ENCODE measurements at regions not wholly inside any gene's neighbourhood (a gene's known extent, or its start where the extent isn't known, plus 50 kb on each side); places are given as distances from the start of the nearest gene placed in this dataset.

DNA sequence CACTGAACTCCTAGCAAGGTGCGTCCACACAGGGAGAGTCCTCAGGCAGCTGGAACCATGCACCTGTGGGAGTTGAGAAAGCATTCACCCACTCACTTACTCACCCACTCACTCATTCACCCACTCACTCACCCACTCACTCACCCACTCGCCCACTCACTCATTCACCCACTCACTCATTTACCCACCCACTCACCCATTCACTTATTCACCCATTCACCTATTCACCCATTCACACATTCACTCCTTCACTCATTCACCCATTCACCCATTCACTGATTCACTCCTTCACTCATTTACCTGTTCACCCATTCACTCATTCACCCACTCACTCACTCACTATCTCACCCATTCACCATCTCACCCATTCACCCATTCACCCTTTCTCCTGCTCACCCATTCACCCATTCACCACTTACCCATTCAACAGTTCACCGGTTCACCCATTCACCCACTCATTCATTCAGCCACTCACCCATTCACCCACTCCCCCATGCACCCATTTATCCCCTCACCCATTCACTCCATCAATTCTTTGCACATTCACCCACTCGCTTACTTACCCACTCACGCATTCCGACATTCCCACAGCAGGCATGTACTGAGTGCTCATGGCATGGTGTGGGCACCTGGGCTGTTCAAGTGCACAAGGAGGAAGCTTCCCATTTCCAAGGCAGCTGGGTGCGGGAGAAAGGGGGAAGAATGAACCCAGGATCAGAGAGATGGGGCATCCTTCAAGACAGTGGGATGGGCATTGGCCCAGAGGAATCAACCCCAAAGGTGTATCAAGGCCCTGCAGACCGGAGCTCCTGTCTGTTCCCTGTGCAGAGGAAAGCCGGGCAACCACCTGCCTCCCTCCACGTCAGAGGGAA is 135.2 kb upstream of the C14orf180 start:
- no peak for DNase-seq

DNA sequence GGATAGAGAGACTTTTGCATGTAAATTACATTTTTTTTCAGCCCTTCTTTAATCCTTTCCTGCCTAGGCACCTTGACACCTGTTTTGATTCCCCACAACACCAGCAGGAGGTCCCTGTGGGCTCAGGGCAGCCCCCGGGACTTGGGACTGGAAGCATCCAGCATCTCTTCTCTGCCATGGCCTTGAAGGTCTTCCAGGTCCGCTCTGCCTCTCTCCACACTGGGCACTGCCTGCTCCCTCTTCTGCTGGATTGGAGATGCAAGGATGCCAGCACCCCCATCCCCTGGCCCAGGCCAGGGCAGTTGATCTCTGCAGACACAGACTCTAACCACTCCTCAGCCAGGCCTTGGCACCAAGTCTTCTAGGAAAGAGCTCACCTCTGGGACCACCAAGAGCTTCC is 134.5 kb upstream of the C14orf180 start:
- no peak for DNase-seq

DNA sequence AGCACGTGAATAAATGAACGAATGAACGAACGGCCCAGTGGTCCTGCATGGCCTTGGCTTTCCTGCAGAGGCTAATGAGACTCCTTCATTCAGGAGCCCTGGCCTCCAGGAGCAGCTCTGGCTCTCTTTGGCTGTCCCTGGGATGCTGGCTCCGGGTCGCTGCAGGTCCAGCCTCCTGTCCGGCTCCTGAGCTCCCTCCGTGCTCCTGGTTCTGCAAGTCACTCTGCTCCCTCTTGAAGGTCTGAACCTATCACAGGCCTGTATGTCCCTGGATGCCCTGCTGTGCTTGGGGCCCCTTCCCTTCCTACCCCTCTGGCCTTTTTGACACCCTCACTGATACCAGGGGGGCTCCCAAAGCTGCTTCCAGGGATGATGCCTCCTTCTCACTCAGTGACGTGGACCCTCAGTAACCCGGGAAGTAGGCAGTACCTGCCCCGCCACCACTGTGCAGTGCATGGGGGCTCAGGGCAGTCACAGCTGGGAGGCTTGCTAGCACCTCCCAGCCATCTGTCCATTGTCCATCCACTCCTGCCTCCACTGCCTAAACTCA is 133.7 kb upstream of the C14orf180 start:
- DNase-seq, result no peak

DNA sequence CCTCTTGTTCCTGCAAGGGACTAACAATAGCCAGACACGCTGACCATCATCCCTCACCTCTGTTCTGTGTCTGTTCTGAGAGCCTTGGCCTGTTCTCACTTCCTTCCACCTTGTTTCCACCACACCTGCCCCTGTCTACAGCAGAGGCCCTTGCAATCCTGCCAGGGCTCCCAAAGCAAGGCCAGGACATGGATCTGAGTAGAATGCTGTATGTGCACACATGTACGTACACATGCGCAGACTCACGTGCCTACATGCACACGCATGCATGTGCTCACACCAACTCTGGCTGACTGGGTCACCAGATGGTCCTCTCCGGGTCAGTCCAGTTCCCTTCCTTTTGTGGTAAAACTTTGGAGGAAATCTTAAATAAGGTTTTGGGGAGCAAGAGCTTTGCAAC is 133.0 kb upstream of the C14orf180 start:
- no peak for DNase-seq

DNA sequence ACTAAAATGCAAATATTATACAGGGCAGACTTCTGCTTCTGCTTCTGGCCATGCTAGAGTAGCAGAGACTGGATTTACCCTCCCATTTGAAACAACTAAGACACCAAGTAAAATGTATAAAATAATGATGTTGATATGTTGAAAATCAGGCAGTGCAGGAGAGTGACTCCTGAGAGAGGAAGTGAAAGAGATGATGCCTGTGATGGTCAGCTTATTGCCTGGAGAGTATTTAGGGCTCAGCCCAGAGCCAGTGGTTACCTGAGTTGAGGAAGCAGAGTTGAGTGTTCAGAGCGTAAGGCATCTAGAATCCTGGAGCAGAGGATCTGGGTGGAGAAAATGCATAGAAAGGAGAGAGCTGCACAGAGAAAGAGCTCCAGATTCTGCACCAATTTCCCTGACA is 131.8 kb upstream of the C14orf180 start:
- DNase-seq, result no peak

DNA sequence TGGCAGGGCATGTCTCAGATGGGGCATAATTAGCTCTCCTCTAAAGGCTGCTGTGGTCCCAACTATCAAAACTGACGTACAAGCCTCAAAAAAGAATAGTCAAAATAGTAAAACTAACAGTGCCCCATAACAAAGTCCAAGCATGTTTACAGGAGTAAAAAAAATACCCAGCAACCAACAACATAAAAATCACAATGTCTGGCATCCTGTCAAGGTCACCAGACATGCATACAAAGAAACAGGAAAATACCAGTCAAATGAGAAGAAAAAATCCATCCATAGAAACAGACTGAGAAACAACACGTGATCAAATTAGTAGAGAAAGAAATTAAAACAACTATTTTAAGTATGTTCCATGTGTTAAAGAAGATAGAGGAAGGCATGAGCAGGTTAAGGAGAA is 131.2 kb upstream of the C14orf180 start:
- no peak for DNase-seq

DNA sequence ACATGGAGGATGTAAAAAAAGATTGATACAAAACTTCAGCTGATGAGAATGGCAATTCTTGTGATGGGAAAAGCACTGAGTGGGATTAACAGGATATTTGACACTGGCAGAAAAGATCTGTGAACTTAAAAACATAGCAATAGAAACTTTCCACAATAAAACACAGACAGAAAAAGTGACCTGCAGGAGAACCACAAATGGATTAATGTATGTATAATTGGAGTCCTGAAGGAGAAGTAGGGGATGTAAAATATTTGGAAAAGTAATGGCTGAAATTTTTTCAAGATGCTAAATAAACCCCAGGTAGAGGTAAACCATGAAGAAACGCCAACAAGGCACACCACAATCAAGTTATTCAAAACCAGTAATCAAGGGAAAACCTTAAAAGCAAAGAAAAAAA is 130.8 kb upstream of the C14orf180 start:
- no peak for DNase-seq

DNA sequence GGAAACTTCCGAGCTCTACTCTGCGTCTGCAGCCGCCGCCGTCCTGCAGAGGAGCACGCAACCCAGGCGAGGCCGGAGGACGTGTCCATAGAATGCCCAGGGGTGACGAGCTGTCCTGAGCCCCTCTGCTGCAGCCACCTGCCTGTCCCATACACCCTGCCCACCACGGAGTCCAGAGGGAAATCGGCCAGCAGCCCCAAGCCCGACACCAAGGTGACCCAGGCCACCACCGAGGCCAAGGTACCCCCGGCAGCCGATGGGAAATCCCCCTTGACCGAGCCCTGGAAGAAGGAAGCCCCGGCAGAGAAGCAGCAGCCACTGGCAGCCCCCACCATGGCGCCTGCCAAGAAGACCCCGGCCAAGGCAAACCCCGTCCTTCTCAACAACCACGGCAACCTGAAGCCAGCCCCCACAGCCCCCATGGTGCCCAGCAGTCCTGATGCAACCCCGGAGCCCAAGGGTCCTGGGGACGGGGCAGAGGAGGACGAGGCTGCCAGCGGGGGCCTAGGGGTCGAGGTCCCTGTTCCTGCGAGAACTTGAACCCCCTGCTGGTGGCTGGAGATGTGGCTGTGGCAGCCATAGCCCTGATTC is 128.7 kb upstream of the C14orf180 start:
- no peak for DNase-seq

DNA sequence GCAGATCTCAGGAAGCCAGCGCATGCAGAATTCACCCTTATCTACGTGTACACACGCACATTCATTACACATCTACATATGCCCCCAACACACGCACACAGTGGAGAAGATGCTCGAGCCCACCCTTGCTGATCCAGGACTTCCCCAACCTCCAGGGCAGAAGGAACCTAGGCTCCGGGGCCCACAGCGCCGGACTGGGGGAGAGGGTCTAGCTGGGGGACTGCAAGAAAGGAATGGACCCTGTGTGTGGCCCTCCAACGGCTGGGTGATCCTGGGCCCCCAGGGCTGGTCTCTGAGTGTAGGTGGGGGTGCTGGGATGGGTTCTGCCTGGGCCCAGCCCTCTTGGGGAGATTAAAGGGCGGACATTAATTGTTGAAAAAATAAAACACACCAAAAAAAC is 128.1 kb upstream of the C14orf180 start:
- DNase-seq, result no peak

DNA sequence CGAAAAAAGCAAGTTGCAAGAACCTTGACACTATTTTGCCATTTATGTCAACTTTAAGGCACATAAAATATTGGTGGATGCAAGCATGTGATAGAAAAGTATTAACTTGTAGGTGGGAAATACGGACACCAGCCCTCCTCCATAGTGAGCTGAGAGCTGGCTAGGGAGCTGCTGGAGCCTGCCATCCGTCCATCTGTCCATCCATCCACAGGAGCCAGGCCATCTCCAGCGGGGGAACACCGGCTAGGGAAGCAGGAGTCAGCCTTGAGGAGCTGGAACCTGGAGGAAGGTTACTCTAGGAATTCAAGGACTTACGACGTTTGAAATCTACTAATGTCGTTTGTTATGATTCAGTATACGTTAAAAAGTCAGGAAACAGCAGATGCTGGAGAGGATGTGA is 120.7 kb upstream of the C14orf180 start:
- no peak for DNase-seq

DNA sequence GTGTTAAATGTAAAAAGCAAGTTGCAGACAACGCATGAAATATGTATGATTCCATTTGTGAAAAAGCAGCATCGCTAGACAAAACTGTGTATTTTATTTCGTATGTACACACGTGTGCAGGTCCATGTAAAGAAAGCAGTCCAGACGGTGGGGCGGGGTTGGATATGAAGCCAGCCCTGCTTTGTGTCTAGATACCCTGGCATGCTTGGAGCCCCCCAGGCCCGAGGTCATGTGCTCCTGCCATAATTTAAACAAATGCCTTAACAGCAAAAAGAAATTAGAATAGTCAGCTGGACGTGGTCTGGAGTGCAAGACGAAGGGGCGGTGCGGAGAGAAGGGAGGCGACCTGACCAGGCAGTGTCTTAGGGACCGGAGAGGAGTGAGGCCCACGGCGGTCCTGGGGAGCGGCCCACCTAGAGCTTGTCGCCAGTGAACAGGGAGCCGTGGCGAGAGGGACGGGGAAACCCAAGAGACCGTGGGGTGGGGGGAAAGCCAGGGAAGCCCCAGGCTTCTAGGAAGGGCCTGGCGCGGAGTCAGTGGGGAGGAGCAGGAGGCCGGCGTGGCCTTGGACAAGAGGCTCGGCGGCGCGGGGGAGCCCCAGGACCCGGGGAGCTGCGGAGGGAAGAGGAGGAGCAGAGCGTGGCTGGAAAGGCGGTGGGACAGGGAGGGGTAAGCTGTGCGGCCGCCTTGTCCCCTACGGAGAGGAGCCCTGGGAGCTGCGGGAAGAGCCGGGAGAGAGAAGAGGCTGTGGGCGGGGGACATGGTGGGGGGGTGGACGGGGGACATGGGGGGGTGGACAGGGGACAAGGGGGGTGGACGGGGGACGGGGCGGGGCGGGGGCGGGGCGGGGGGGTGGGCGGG is 118.5 kb upstream of the C14orf180 start:
- DNase-seq, result no peak

DNA sequence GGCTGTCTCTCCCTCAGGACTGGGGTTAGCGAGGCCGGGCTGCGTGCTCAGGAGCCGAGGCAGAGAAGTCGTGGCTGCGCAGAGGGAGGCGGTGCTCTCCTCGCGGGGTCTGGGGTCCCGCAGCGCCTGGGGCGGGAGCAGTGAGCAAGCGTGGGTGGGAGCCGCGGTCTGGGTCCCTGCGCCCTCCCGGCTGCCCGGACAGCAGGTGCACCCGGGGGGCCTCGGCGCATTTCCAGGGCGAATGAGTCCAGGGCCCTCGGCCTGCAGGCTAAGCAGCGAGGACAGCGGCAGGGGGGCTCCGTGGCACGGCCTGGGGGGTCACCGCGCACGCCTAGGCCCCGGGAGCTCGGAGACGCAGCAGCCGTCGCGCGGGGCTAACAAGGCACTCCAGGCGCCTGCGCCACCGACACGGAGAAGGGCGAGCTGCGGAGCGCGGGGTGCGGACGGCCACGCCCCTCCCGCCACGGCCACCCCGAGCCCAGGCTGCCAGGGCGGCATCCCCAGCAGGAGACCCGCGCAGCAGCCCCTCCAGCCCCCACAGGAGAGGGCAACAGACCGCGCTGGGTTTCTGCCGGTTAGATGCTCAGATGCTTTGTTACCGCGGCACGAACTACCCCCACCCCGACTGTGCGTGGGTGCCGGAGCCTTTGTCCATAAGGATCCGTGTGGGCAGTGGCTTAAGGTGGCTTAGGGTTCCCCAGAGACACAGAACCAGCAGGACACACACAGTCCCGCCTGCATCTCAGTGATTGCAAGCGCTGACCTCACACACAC is 117.7 kb upstream of the C14orf180 start:
- no peak for DNase-seq

DNA sequence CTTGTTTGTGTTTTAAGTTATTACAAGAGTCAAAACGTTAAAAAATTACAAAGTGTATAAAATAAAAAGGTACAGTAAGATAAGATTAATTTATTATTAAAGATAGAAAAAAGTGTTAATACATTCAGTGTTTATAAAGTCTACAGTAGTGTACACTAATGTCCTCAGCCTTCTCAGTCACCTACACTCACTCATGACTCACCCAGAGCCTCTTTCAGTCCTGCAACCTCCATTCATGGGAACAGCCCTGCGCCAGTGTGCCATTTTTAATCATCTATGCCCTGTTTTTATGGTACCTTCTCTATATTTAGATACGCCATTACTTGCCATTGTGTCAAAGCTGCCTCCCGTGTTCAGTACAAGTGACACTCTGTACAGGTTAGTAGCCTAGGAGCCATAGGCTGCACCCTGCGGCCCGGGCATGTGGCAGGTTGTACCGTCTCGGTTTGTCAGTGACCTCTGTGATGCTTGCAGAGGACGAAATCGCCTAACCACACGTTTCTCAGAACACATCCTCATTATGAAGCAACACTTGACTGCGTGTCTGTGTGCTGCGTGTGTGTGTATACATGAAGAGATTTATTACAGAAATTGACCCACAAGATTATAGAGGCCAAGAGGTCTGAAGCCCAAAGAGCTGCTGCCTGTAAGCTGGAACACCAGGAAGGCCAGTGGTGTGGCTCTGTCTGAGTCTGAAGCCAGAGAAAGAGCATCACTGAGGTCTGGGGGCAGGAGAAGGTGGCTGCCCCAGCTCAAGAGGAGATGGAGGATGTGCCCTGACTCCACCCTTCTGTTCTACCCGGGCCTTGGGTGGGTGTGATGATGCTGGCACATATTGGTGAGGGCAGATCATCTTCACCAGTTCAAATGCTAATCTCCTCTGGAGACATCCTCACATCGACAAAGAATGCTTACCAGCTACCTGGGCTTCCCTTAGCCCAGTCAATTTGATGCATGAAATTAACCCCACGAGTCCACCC is 116.6 kb upstream of the C14orf180 start:
- no peak for DNase-seq

DNA sequence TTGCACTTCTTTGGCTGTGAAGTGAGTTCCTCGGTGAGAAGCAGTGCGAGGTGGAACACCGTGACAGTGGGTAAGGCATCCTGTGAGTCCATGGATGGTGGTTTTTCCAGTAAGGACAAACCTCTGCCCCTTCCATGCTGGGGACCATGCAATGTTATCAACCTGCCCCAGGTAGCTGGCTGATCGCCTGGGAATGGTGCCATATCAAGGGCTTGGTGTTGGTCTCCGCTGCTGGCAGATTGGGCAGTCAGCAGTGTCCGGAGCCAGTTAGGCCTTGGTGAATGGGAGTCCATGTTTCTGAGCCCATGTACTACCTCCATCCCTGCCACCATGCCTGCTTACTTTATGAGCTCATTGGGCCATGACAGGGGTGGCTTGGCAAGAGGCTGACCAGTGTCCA is 114.7 kb upstream of the C14orf180 start:
- DNase-seq, result no peak

DNA sequence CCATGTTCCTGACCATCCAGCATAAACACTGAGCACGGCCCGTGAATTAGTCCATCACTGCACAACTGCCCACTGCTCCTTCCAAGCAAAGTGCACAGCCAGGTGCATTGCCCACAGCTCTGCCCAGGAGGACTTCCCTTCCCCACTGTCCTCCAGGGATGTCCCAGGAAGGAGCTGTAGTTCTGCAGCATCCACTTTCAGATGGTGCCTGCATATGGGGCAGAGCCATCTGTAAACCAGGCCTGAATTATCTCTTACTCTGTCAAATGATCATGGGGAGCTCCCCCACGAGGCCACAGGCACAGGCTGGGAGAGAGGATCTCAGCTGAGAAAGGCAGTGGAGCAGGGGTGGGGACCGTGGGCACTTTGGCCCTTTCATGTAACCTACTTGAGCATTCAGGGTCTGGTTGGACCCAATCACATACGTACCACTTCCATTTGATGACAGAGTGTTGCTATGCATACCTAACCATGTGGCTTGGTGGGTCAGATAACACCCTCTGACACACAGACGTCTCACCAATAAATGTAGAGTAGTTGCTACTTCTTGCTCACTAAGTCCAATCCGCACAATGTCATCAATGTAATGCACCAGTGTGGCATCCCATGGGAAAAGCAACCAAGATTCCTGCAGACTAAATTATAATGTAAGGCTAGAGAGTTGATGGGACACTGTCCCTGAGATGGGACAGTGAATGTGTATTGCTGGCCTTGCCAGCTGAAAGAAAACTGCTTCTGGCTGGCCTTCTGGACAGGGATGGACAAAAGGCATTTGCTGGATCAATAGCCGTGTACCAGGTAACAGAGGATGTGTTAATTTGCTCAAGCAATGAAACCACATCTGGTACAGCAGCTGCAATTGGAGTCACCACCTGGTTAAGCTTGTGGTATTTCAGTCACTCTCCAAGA is 113.8 kb upstream of the C14orf180 start:
- DNase-seq, result no peak

DNA sequence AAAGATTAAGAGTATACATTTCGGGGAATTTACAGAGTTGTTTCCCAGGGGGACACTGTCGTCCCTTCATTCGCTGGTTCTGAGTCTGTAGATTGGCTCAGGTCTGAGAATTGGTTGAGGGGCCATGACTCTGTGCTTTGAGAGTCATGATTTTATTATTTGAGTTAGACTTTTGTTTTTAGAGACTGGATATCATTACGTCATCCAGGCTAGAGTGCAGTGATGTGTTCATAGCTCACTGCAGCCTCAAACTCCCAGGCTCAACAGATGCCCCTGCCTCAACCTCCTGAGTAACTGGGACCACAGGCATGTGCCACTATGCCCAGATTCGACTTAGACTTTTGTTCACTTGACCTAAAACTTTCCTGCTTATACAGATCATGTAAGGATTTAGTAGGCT is 112.3 kb upstream of the C14orf180 start:
- DNase-seq, result no peak

DNA sequence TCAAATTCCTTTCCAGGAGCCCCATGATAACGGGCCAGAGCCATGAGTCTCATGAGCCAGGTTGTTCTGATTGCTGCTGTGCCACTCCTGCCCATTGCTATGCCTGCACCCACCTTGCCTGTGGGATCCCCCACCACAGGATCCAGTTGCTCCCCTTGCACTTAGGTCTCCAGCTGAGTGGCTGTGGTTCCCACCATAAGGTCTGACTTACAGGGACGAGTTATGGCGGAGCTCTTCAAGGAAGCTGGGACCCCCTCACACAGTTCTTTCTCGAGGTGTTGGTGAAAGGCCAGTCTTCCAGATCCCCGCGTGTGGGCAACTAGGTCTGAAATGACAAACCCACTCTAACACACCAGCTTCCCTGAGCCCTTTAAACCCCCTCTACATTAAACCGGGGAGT is 111.9 kb upstream of the C14orf180 start:
- DNase-seq, result no peak

DNA sequence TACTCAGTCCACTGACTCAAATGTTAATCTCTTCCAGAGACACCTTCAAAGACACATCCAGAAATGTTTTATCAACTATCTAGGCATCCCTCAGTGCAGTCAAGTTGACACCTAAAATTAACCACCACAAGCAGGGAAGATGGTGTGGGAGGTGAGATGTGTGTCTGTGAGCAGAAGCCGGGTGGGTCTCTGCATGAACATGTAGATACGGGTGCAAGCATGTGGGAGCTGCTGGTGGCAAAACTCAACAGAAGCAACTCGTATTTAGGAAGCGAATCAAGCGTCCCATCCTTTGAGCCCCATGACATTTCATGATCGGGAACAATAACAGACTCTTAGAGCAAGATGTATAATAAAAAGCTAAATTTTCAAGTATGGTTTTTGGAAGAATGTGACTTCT is 110.0 kb upstream of the C14orf180 start:
- no peak for DNase-seq

DNA sequence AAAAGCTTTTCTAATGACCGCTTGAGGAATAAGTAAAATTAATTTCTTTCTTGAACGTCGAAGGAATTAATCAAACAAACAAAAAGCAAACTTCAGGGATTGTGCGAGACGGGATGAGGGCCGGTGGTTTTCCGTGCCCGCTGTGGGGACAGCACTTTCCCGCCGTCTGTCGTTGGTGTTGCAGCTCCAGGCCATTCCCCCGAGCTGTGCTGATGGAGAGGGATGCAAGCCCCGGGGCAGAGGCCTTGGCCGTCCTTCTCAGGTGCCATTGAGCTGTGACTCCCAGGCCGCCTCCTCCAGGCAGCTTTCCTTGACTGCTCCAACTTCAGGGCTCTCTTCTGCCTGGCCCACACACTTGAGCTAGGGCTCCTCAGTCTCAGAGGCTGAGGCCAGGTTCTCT is 109.0 kb upstream of the C14orf180 start:
- no peak for DNase-seq

DNA sequence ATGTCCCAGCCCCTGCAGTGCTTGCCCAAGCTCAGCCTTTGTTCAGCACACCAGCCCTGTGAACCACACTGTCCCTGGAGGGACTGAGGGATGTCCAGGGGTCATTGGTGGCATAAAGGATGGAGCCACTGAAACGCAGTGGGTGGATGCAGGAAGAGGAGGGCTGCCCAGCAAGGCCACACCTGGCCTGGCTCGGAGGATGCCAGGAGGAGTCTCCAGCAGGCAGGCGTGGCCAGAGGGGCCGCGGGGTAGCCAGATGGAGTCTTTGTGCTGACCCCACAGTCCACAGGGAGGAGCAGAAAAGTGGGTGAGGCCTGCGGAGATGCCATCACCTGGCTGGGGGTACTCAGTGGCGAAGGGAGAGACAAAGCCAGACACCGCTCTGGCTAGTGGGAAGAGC is 108.5 kb upstream of the C14orf180 start:
- no peak for DNase-seq
